GM19328 (cell line): ENCODE measurements at regions not wholly inside any gene's neighbourhood (a gene's known extent, or its start where the extent isn't known, plus 50 kb on each side); places are given as distances from the start of the nearest gene placed in this dataset.

Source experiments
- ATAC-seq: cut with Tn5 transposase; IDR thresholded peaks from one replicate; pipeline ENCODE4 v1.9.1; 2021; ENCODE audit warnings: mild to moderate bottlenecking, moderate library complexity; ENCODE audit not compliant: unreplicated experiment

DNA sequence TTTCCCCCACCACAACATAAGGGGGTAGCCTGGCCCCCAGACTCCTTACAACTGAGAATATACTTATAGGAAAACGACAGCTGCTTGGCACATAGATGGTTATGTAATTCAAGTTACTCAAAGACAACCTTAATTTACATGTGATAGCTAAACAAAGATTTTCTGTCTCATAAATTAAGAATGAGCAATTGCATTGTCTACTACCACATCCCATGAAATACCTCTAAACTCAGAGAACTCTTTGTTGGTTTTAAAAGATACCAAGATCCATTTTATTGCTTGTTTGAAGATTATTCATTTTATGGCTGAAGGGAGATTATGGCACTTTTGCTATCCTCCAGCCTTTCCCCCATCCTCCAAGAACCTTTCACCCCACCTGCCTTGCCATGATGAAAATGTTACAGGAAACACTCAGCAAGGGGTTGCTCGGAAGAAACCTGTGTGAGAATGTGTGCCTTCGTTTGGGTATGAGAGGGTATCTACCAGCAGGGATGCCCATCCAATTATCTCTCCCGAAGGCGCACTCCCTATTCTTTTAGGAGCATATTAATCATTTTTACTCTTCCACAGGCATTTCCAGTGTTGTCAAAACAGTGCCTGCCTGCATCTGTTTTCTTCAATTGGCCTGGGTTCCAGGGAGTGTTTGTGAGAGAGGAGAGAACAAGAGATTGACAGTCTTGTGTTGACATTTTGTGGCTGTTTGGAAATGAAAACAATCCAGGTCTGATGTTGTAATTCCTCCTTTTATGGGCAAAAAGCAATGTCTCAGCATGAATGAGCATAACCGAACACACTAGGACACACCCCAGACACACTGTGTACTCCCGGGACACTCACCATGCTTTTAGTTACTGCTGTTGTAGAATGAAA lies 208.0 kb upstream of the ANKRD55 start:
- no peak for ATAC-seq

GRCh38 chr5:56434986-56435385 lies 201.9 kb upstream of the ANKRD55 start:
- no peak for ATAC-seq

DNA sequence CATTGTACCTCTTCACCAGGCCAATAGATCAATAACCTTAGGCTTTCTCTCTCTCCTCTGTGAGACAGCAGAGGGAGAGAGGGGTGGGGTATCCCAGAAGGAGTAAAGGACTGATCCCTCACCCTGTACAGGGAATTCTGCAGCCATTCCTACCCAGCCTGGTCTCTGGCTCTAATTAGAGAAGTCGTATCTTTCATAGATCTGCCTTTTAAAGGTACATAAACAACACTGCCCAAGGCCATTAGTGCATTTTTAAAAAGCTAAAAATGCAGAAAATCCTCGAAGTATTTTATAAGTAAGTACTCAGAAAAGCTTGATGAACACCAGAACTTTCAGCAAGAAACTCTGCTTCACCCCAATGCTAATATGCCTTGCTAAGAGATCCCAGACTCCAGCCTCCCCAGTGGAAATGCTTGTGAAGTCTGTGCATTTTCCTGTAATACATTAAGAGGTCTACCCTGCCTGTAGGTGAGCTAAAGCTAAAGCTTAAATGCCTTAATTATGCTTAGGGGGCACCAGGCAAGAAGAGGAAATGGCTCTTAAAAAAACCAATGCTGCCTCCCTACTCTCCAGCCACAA lies 200.0 kb upstream of the ANKRD55 start:
- no peak for ATAC-seq

DNA sequence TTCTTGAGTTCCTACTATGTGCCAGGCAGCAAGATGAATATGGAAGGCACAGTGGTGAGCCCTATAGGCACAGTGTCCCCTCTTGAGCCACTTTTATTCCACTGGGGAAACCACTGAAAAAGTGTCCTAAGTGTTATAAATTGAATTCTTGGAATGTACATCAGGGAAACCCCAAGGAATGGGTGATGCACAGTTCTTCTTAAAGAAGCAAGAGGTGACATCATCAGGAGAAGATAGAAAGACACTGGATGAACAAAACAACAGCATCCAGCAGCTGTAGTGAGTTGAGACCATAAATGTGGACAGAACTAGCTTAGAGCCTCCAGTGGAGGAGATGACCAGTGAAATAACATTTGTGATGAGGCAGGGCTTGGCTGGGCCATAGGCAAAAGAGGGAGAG lies 199.2 kb upstream of the ANKRD55 start:
- ATAC-seq, result no peak

GRCh38 chr5:56430422-56430821 lies 197.3 kb upstream of the ANKRD55 start:
- ATAC-seq, result no peak

GRCh38 chr5:56429110-56429561 lies 196.0 kb upstream of the ANKRD55 start:
- no peak for ATAC-seq

GRCh38 chr5:56426693-56427092 lies 193.6 kb upstream of the ANKRD55 start:
- no peak for ATAC-seq

- no peak for ATAC-seq
Measured at GRCh38 chr5:56422076-56422762, 189.1 kb upstream of the ANKRD55 start.

DNA sequence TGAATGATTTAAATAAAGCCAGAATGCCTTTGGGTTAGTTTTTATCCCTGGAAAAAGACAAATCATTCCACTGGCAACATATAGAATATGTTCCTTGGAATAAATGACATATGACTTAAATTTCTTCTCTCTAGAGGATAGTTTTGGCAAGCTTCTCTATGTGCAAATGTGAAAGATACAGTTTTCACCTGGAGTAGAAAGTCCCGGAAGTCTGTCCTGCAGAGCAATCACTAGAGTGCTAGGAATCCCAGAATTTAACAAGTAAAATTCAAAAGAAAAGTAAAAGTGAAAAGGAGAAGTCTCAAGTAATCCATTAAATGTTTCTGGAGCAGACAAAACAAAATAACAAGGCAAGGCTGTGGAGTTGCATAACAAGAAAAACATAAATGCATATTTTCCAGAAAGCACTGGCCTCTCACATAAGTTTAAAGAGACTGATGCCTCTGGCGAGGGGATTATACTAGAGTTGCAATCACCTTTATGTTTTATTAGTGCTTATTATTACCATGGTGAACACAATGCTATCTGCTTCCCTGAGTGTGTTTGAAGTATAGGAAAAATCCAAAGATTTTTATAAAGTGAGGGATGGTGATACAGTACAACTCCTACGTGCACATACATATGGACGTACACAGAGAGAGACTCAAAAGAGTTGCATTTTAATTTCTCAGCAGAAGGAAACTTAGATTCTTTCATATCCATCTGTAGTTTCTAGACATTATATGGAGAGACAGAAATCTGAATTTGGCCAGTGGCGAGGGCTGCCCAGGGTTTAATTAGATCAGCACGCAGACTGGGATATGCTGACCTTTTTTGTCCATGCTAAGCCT lies 188.3 kb upstream of the ANKRD55 start:
- no peak for ATAC-seq

GRCh38 chr5:56420323-56420722 lies 187.2 kb upstream of the ANKRD55 start:
- no peak for ATAC-seq

GRCh38 chr5:56419667-56420066 lies 186.5 kb upstream of the ANKRD55 start:
- no peak for ATAC-seq

- peak; percentile 86 for ATAC-seq
Measured at GRCh38 chr5:56415356-56415765, 182.2 kb upstream of the ANKRD55 start.

GRCh38 chr5:56414066-56414465 lies 180.9 kb upstream of the ANKRD55 start:
- no peak for ATAC-seq

GRCh38 chr5:56413546-56413945 lies 180.4 kb upstream of the ANKRD55 start:
- ATAC-seq, result no peak

- ATAC-seq, result peak; percentile 79
Measured at GRCh38 chr5:56412601-56413379, 179.7 kb upstream of the ANKRD55 start.

- ATAC-seq, result no peak
Measured at GRCh38 chr5:56410696-56411095, 177.6 kb upstream of the ANKRD55 start.

DNA sequence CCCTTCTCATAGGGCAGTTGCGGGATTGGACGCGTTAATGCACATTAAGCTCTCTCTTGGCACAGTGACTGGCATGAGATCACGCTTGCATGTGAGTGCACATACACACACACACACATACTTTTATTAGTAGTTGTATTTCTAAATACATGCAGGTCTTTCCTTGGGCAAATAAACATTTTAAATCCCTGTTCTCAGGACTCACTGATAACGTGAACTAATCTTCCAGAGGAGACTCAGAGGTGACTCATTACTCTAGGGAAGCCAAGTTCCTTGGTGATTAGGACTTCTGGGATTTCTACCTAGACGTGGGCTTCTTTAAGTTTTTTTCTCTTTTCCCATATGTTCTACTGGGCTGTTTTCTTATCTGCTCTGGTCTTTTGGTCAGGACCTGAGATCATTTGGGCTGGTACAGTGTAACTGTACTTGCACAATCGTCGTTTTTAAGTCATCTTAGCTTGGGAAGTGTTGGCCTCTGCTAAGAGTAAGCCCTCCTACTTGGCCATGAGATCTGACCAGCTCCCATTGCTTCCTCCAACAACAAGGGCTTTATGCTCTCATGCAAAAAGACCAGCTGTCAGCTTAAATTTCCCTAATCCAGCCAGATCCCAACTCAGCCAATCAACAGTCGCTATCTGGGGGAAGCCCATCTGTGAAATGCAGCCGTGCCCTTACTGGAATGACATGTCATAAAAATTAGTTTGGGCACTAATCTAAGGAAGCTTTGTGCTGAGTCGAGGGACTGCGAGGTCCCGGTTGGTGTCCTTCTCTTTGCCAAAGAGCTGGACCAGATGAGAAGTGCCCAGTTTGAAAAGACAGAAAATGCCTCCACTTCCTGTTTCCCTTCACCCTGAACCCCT lies 176.4 kb upstream of the ANKRD55 start:
- ATAC-seq, result no peak

GRCh38 chr5:56406838-56407237 lies 173.7 kb upstream of the ANKRD55 start:
- ATAC-seq, result no peak

GRCh38 chr5:56406221-56406620 lies 173.1 kb upstream of the ANKRD55 start:
- ATAC-seq, result no peak
